ENCODE measurements at regions not wholly inside any gene's neighbourhood (a gene's known extent, or its start where the extent isn't known, plus 50 kb on each side); places are given as distances from the start of the nearest gene placed in this dataset.

GRCh38 chr16:85279825-85280545, 167.7 kb upstream of the CIBAR2 start:
- TF ChIP-seq EZH2 (IDR thresholded peaks at IDR 0.05; ENCODE audit: low read depth) (no peak), CTCF (conservative IDR thresholded peaks at IDR 0.05) (no peak)

Measured in PC-9 (cell line).